GM19395 (cell line): ENCODE measurements at regions not wholly inside any gene's neighbourhood (a gene's known extent, or its start where the extent isn't known, plus 50 kb on each side); places are given as distances from the start of the nearest gene placed in this dataset.

Experiments
- ATAC-seq: cut with Tn5 transposase; IDR thresholded peaks from one replicate; pipeline ENCODE4 v1.9.1; 2021; ENCODE audit warnings: mild to moderate bottlenecking, moderate library complexity; ENCODE audit not compliant: unreplicated experiment

DNA sequence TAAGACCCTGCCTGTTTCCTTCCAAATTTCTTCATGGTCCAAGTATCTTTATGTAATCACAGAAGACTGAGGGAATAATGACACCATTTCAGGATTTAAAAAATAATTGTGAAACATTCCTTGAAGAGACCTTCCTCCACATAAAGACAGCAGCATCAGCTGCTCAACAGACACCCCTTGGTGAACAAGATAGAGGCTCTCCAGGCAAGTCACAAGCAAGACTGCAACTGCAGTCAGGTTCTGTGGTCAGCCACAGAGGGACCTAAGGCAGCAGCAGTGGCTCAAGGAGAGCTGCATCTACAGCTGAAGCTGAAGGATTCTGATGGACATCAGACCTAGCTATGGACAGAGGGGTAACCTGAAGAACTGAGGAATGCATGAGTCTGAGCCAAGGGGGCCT, 97.2 kb upstream of the C3orf80 start:
- no peak for ATAC-seq

DNA sequence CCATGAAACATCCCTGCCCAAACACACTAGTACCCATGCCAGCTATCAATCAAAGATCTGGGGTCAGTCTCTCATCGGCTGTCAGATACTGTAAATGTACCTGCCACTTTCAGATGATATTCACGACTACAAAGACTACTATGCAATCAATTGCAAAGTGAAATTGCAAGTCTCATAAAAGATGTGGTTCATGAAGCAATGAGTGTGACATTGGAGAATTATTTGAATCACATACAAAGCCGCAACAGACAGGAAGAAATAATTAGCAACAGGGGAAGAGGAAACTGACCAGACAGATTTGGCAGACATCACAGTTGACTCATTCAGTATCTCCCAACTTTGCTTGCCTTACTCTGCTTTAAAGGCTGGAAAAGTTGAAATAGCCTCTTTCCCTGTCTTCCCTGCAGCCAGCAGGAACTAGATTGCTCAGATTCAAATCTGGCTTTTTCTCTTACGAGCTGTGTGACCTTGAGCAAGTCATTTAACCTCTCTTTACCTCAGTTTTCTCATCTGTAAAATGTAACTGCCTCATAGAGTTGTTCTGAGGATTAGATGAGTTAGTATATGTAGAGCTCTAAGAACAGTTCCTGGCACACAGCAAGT, 95.7 kb upstream of the C3orf80 start:
- peak; percentile 59 for ATAC-seq

DNA sequence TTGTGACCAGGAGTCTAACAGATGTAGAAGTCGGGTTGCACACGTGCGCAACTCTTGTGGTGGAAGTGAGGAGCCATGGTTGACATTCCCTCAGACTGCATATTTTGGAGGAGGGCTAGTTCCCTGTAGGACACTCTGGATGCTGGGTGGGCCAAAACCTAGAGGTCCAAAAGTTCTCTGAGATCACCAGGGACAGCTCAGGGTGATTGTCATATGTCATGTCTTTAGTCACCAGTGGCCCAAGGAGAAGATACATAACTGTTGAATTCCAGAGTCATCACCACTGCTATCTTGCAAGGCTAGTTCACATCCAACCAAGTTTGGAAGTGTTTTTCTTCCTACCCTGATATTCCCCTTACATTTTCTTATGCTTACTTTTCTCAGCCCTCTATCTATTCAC, 95.2 kb upstream of the C3orf80 start:
- ATAC-seq, result no peak

DNA sequence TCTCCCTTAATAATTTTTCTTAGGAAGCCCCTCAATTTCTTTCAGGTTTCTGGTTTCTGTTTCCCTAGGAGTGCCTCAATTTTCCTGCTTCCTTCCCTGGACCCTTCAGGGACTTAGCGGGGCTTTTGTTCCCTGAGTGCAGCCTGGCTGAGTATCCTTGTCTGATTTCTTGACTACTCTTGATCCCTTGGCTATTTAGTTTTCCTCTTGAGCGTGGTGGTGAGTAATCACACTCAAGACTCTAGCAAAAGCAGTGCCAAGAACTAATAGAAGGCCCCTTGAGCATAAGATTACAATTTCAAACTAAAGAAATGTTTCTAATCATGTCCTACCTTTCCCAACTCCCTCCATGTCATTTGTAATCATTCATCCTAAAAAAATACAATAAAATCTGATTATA, 94.3 kb upstream of the C3orf80 start:
- no peak for ATAC-seq

DNA sequence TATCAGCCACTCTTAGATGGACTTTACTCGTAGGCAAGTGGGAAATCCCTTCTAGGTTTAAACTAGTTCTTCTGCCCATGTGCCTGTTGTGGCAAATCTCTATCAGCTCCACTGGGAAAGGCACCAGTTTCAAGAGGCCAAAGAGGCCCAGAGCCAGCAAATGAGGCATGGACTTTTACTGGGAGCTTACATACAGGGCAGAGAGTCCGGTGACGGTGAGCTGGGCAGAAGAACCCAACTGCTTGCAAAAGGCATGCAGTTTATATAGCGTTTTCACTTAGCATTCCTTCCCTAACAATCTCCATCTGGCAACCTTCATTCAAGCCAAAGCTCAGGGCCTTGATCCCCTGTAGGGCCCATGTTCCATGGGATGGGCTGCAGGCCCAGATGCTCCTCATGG, 93.0 kb upstream of the C3orf80 start:
- no peak for ATAC-seq

DNA sequence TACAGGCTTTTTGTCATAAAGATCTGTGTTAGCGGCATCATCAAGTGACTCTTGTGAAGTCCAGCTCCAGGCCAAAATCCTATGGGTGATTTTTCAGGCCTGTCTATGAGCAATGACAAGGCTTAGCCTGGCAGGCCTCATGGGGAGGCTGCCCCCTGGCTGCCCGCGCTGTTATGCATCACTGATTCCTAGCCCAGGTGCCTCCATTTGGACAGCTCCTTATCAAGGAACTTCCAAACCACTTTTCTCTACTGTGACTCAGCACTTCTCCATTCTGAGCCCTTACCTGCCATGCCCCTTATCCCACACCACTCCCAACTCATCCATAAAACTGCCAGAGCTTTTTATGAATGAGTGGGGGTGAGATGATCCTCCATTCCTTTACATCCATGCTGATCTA, 91.5 kb upstream of the C3orf80 start:
- no peak for ATAC-seq

DNA sequence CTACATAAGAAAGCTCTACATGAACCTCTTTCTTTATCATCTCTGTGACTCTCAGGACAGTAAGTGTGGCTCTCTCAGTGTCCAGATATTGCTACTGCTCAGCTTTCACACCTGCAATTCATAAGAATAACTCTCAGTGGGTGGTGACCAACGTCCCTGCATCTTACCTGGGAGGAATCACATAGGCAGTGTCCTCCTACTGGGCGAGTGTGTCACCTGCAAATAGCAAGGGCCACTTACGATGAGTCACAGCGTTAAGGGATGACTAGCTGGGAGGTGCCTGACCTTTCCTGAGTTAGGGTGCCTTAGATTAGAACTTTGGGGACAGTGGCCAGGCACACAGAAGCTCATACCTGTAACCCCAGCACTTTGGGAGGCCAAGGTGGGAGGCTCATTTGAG, 90.8 kb upstream of the C3orf80 start:
- ATAC-seq, result no peak

DNA sequence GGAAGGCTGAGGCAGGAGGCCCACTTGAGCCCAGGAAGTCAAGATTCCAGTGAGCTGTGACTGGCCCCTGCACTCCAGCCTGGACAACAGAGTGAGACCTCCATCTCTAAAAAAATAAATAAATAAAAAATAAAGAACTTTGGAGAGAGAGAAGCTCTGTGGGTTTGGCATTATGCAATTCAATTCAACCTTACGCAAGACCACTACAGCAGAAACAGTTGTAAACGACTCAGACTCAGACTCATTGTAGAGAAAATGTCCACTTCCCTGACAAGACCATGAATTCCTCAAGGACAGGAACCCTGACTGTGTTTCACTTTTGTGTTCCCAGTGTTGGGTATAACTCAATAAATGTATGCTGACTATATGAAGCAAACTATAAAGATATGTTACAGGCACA, 90.3 kb upstream of the C3orf80 start:
- ATAC-seq, result no peak

DNA sequence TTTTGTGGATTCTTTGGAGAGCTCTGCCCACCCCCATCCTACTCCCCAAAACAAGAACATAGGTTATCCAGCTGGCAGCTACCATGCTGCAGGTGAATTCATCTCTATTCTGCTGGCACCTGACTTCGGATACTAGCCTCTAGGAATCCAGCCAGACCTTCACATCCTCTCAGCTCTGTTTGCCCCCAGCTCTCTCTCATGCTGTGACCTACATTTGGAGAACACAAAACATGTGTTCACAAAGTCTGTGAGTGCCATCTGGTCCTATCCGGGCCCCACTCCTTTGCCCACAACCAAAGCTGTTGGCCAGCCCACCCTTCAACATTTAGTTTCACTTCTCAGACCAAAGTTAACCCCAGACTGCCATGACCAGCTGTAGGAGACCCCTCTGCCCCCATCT, 89.4 kb upstream of the C3orf80 start:
- no peak for ATAC-seq

DNA sequence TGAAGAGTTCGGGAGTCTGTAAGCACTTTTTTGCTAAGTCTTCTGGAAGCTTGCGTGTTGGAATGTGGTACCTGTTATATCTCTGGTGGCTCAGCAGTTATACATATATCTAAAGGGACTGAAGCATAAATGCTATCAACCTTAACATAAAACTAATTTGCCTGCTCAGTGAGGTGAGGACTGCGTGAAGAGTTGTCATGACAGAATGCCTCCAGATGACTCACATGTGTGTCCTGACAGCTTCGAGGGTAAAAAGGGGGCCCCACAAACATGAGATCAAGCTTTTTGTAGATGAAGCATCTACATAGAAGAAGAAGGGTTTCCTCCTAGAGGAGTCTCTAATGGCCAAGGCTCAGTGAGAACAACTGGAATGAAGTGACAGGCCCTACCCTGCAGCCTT, 88.8 kb upstream of the C3orf80 start:
- ATAC-seq, result no peak

DNA sequence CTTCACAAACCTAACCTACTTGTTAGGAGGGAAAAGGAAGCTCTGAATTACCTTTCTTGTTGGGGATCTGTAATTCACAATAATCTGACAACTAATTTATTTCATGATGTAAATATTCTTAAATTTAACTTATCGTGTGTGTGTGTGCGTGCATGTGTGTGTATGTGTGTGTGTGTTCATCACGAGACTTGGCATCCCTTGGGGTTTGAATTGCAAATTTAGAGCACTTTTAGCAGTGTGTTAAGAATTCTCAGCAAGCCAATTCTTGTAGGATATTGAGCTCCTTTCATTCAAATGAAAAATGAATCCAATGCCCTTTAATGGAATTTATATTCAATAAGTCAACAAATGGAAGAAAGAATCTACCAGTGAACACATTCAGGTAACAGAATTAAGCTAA, 85.9 kb upstream of the C3orf80 start:
- ATAC-seq, result no peak

DNA sequence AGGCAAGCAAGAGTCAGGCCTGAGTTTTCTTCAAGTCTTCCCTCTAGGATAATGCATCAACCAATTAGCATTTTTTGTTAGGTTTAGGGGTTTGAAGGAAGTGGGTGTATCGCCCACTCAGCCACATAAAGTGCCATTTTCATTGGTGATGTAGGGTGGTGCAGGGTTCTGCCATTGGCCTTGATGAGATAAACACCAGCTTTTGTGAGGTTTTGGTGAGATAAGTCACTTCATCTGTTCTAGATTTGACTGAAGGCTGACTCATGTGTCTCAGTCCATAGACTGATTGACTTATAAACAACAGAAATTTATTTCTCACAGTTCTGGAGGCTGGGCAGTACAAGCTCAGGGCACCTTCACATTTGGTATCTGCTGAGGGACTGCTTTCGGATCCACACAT, 84.5 kb upstream of the C3orf80 start:
- no peak for ATAC-seq

DNA sequence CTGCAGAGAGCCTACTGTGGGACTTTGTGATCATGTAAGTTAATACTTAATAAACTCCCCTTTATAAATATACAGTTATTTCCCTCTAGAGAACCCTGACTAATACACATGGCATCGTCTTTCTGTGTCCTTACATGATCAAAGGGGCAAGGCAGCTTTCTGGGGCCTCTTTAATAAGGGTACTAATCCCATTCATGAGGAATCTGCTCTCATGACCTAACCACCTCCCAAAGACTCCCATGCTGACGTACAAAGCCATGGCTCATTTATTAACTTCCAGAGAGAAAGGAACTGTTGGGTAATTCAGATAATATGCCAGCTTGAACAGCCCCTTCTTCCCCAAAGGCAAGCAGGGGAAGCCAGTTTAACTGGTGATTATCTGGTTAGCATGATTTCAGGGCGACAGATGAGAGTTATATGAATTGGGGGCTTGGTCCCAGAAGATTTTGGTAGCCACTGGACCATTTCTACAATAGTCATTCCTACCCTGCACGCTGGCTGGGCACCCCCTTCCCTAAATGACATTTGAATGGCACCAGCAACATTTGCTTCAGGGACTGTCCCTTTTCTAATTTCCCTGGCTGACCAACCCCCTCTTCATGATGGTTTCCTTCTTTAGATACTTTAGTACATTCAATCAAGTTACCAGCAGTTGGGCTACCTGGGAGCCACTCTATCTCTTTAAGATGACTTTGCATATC, 83.6 kb upstream of the C3orf80 start:
- no peak for ATAC-seq

DNA sequence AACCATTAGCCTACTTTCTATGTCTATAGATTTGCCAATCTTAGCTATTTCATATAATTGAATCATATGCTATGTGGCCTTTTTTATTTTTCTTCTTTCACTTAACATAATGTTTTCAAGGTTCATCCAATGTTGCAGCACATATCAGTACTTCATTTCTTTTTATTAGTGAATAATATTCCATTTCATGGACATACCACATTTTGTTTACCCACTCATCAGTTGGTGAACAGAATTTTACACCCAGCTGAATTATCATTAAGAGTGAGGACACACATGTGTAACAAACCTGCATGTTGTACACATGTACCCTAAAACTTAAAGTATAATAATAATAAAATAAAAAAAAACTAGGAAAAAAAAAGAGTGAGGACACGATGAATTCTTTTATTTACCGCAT, 81.7 kb upstream of the C3orf80 start:
- no peak for ATAC-seq

DNA sequence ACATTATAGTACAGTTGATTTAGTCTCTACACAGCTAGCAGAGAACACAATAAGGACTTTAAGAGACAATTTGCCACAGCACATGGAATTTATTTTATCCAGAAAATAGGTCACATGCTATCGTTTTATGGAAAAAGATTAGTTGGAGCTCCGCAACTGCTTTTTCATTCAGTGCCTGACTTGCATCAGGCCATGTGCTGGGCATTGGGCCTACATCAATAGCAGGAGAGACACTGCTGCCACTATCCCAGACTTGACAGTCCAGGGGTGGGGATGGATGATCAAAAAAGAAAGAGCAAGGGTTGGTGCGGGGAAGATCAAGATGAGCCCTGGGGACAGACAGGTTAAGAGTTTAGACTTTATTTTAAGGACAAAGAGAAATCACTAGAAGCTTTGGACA, 75.2 kb upstream of the C3orf80 start:
- ATAC-seq, result no peak

DNA sequence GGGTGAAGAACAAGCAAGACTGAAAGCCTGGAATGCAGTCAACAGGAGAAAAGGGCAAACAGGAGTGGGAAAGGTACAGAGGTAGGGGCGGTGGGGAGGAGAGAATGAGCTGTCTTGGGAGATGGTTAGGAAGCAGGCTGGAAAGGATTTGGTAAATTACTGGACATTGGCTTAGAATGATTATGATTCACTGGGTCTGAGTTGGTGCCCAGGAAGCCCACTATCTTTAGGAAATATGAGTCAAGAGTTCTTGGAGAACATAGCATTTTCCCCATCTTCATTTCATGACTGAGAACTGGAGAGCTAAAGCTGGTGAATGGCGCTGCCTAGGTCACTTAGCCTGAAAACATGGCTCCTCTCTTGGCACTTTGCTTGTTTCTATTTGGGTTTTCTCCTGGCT, 74.7 kb upstream of the C3orf80 start:
- no peak for ATAC-seq

DNA sequence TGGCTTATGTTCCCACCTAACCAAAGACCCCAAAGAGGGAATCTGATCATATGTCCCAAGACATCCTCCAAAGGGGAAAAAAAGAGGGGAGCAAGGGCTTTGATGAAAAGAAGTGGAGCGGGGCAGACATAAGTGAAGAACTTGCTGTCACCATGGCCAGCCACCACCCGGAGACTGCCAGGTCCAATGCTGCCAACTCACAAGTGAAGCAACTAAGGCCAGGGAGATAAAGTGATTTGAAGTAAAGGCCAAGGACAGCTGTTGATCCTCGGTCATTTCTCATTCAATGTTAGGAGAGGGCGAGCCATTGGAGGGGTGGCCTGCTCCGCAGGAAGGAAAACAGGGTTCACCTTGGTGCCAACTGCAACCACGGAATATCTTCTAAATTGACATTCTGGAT, 72.6 kb upstream of the C3orf80 start:
- no peak for ATAC-seq

DNA sequence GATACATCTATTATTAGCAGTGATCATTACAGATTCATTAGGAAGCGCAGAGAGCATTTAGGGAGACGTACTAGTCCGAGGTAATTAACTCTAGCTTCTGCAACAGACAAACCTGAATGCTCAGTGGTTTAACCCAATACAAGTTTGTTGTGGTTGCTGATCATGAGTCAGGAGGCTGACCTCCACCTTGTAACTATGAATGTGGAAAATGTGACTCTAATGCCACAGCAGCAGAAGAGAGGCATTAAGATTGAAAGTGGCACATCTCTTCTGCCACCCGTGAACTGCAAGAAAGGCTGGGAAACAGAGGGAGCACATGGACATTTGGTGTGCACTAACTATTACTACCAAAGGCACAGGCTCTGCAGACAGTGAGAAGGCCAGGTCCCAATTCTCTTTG, 71.2 kb upstream of the C3orf80 start:
- ATAC-seq, result no peak

DNA sequence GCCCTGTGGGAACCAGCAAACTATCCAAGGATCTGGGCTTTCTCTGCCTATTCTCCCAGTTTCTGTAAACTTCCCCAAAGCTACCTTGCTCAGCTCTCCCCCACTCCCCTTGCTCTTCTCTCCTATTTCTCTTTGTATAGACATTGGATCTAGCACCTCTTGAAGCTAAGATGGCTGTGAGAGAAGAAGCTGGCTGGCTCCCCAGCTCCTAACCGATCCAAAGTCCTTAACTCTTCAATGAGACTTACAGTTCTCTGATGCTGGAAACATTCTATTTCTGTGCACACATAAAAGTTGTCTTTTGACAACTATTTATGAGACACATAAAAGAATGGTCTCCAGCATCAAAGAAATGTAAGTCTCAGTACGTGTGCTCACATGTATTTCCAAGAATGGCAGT, 70.6 kb upstream of the C3orf80 start:
- ATAC-seq, result no peak

DNA sequence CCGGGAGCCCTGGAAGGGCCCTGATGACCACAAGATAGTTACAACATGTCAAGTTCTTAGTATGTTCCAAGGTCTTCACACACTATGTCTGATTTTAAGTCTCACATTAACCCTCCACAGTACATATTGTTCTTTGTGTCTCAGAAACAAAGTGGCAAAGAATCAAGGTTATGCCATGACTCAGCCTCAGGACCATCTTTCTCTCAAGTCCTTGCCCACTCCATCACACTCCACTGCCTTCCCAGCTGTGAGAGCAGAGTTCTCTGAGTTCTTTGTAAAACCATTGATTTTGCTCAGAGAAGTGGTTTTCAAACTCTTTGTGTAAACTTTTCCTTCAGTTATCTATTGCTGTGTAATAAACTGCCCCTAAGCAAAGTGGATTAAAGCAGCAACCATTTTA, 67.9 kb upstream of the C3orf80 start:
- ATAC-seq, result no peak

DNA sequence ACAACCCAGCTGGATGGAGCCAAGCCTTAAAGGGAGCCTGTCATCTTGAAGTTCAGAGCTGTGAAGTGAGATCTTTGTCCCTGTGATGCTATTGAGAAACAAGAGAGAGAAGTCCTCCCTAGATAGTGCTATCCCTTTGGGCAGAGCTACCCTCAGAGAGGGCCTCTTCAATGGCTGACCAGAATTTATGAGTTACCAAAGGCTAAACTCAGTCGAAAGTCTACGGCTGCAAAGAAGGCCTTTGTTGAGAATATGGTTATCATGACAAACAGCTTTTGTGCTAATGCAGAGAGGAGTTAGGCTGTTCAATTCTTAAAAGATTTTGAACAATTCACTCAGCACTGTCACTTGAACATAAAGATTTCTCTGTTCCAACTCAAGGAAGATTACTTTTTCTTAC, 65.9 kb upstream of the C3orf80 start:
- no peak for ATAC-seq

DNA sequence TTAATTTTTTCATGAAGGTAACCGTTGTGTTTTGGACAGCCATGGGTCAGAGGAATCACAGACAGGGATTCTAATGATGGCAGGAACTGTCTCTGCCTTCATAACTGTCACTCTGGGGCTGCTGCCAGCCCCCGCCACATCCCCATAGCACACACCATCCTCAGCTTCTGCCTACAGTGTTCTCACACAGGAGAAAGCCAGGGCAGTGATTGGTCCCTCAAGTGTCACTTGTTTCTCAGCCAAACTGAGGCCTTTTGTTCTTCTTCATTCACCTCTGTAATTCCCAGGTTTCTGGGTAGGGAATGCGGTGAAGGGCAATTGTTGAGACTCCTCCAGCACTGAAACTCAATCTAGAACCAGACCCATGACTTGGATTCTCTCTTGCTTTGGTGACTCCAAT, 65.4 kb upstream of the C3orf80 start:
- no peak for ATAC-seq

DNA sequence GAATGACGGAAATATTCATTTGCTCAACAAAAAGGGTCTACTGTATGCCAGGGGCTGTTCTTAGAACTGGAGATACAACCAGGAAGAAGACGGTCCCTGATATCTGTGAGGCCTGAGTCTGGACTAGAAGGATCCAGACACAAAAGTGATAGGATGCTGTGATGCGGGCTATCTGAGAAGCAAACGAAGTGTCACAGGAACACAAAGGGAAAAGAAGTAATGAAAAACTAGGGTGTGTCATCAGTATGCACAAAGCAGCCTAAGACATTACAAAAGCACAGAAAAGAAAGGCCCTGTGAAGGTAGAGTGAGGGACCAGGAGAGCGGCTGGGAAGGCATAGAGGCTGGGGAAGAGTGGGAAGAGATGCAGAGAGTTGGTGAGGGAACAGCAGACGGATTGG, 63.3 kb upstream of the C3orf80 start:
- no peak for ATAC-seq
